HG03064 (cell line): ENCODE measurements at regions not wholly inside any gene's neighbourhood (a gene's known extent, or its start where the extent isn't known, plus 50 kb on each side); places are given as distances from the start of the nearest gene placed in this dataset.

Experiments used
- ATAC-seq: cut with Tn5 transposase; IDR thresholded peaks from one replicate; pipeline ENCODE4 v1.9.1; 2021; ENCODE audit warnings: low read depth; ENCODE audit not compliant: unreplicated experiment

GRCh38 chr2:41701231-41701630 is 346.6 kb upstream of the PKDCC start:
- no peak for ATAC-seq

- no peak for ATAC-seq
Observed at GRCh38 chr2:41703123-41703522, 344.7 kb upstream of the PKDCC start.

- ATAC-seq, result no peak
Observed at GRCh38 chr2:41705634-41706033, 342.2 kb upstream of the PKDCC start.

- ATAC-seq, result no peak
Observed at GRCh38 chr2:41706286-41706685, 341.5 kb upstream of the PKDCC start.

- ATAC-seq, result no peak
Observed at GRCh38 chr2:41707790-41708451, 339.9 kb upstream of the PKDCC start.

GRCh38 chr2:41709702-41710599 is 337.9 kb upstream of the PKDCC start:
- ATAC-seq, result no peak

GRCh38 chr2:41710944-41711343 is 336.9 kb upstream of the PKDCC start:
- ATAC-seq, result no peak

- ATAC-seq, result no peak
Observed at GRCh38 chr2:41711736-41712135, 336.1 kb upstream of the PKDCC start.

GRCh38 chr2:41716497-41716896 is 331.3 kb upstream of the PKDCC start:
- ATAC-seq, result no peak

GRCh38 chr2:41717839-41718238 is 330.0 kb upstream of the PKDCC start:
- ATAC-seq, result no peak

- ATAC-seq, result no peak
Observed at GRCh38 chr2:41718705-41719104, 329.1 kb upstream of the PKDCC start.

GRCh38 chr2:41719756-41720155 is 328.1 kb upstream of the PKDCC start:
- no peak for ATAC-seq

GRCh38 chr2:41720331-41721251 is 327.2 kb upstream of the PKDCC start:
- peak; percentile 64 for ATAC-seq

GRCh38 chr2:41722668-41723369 is 325.0 kb upstream of the PKDCC start:
- ATAC-seq, result no peak

GRCh38 chr2:41723526-41723925 is 324.3 kb upstream of the PKDCC start:
- ATAC-seq, result no peak

GRCh38 chr2:41724465-41724864 is 323.4 kb upstream of the PKDCC start:
- no peak for ATAC-seq

- no peak for ATAC-seq
Observed at GRCh38 chr2:41725901-41726300, 321.9 kb upstream of the PKDCC start.

GRCh38 chr2:41726364-41726763 is 321.5 kb upstream of the PKDCC start:
- ATAC-seq, result no peak

GRCh38 chr2:41727152-41727551 is 320.7 kb upstream of the PKDCC start:
- ATAC-seq, result no peak

GRCh38 chr2:41727711-41728110 is 320.1 kb upstream of the PKDCC start:
- ATAC-seq, result no peak
